ENCODE measurements at regions not wholly inside any gene's neighbourhood (a gene's known extent, or its start where the extent isn't known, plus 50 kb on each side); places are given as distances from the start of the nearest gene placed in this dataset.
"Not testable (repeated sequence)": the region's sequence is repeated elsewhere in the genome, so short reads cannot be mapped to it uniquely, and the experiment has no call there.

DNA sequence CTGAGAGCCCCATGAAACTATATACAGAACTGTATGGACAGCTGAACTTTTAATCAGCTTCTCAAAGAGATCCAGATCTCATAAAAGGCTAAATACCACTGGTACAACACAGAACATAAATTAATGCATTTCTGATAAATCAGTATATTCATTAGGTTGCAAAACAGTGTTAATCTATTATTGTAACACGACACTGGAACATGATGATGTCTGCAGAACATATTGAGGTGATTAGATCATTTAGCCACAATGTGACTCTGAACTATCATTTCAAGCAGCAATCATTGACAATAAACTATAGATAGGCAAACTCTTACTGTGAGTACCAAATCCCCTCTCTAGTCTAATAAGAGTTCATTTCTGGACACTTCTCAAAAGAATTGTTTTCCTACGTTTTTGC, 50.3 kb downstream of the GASK1B start:
- DNase-seq (ENCODE audit: low spot score), result no peak
- Histone ChIP-seq H3K9me3 (ENCODE audit: control insufficient read depth in 4 of 4, low read length in 3 of 4) (no peaks in the 10 kb centered on the region), H3K4me1 (ENCODE audit: control insufficient read depth in 4 of 4, insufficient read depth in 4 of 4, low read length in 3 of 4) (no peaks in the 10 kb centered on the region), H3K27me3 (ENCODE audit: control insufficient read depth in 4 of 4, insufficient read depth in 4 of 4, low read length in 3 of 4) (no peaks in the 10 kb centered on the region), H3K9ac (ENCODE audit: low read depth in 1 of 2, low read length in 2 of 2) (no peak overlapping the region), H3K36me3 (ENCODE audit: control insufficient read depth in 4 of 4, insufficient read depth in 3 of 4, low read depth in 1 of 4, low read length in 3 of 4) (no peaks in the 10 kb centered on the region), H3K27ac (ENCODE audit: low read depth in 1 of 2, low read length in 2 of 2) (no peak overlapping the region), H3K4me3 (ENCODE audit: low read depth in 1 of 3, low read length in 3 of 3) (no peak overlapping the region)
- WGBS, result 64% methylated on average over 2 of the region's 2 CpGs
- TF ChIP-seq JUND (IDR thresholded peaks at IDR 0.05) (no peak), YY1 (IDR thresholded peaks at IDR 0.05) (no peak), TAF1 (conservative IDR thresholded peaks at IDR 0.05) (no peak), GABPA (IDR thresholded peaks at IDR 0.05 in 1 of 2, conservative IDR thresholded peaks at IDR 0.05 in 1 of 2) (no peak)

DNA sequence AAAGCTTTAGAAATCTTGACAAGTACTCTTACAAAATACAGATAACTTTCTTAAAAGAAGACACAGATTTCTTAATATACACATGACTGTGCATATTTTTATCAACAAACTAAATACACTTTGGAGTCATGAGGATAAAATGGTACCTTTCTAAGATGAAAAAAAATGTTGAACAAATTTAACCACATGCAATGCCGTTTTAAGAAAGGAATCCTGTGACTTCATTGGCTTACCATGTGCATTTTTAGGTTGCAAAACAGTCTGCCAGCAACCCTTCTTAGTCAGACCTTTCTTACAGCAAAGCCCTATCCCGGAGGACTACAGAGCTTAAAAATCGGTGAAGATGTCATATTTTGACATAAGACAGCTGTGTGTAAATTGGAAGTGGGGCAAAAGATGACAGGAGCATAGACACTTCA, 51.7 kb downstream of the GASK1B start:
- WGBS, result 60% methylated on average over 3 of the region's 3 CpGs
- Histone ChIP-seq H3K9me3 (ENCODE audit: control insufficient read depth in 4 of 4, low read length in 3 of 4) (no peaks in the 10 kb centered on the region), H3K9ac (ENCODE audit: low read depth in 1 of 2, low read length in 2 of 2) (no peak overlapping the region), H3K27ac (ENCODE audit: low read depth in 1 of 2, low read length in 2 of 2) (no peak overlapping the region), H3K4me3 (ENCODE audit: low read depth in 1 of 3, low read length in 3 of 3) (no peak overlapping the region), H3K4me1 (ENCODE audit: control insufficient read depth in 4 of 4, insufficient read depth in 4 of 4, low read length in 3 of 4) (no peaks in the 10 kb centered on the region), H3K36me3 (ENCODE audit: control insufficient read depth in 4 of 4, insufficient read depth in 3 of 4, low read depth in 1 of 4, low read length in 3 of 4) (no peaks in the 10 kb centered on the region), H3K27me3 (ENCODE audit: control insufficient read depth in 4 of 4, insufficient read depth in 4 of 4, low read length in 3 of 4) (no peaks in the 10 kb centered on the region)
- peak in 1 of 2 donors; percentile 29 for TF ChIP-seq JUND (IDR thresholded peaks at IDR 0.05)
- no peak for TF ChIP-seq FOXA2 (IDR thresholded peaks at IDR 0.05)
- no peak for DNase-seq (ENCODE audit: low spot score)

DNA sequence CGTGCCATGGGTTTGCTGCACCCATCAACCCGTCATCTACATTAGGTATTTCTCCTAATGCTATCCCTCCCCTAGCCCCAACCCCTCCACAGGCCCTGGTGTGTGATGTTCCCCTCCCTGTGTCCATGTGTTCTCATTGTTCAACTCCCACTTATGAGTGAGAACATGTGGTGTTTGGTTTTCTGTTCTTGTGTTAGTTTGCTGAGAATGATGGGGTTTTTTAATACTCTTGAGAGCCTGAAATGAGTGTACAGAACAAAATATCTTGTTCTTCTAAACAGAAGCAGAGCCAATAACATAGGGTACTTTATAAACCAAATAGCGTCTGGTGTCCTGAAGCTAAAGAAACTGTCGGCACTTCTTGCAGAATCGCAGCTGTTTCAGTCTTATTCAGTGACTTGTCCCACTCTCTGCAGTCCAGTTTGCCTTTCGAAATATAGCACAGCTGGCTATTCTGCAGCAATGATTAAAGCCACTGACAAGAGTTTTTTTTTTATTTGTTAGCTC, 52.1 kb downstream of the GASK1B start:
- WGBS, result 70% methylated on average over 6 of the region's 6 CpGs
- not testable (repeated sequence) for H3K27me3 ChIP-seq (ENCODE audit: control insufficient read depth in 4 of 4, insufficient read depth in 4 of 4, low read length in 3 of 4); H3K9ac ChIP-seq (ENCODE audit: low read depth in 1 of 2, low read length in 2 of 2); DNase-seq (ENCODE audit: low spot score); H3K36me3 ChIP-seq (ENCODE audit: control insufficient read depth in 4 of 4, insufficient read depth in 3 of 4, low read depth in 1 of 4, low read length in 3 of 4); H3K4me3 ChIP-seq (ENCODE audit: low read depth in 1 of 3, low read length in 3 of 3); H3K9me3 ChIP-seq (ENCODE audit: control insufficient read depth in 4 of 4, low read length in 3 of 4); H3K27ac ChIP-seq (ENCODE audit: low read depth in 1 of 2, low read length in 2 of 2); H3K4me1 ChIP-seq (ENCODE audit: control insufficient read depth in 4 of 4, insufficient read depth in 4 of 4, low read length in 3 of 4)

GRCh38 chr4:158112611-158113010, 60.2 kb downstream of the GASK1B start:
- no peak for DNase-seq (ENCODE audit: low spot score)
- Histone ChIP-seq H3K27ac (ENCODE audit: low read depth in 1 of 2, low read length in 2 of 2) (no peak overlapping the region), H3K27me3 (ENCODE audit: control insufficient read depth in 4 of 4, insufficient read depth in 4 of 4, low read length in 3 of 4) (peaks cover 0 to 2% (median 0%) of the 10 kb centered on the region in 4 donors), H3K9ac (ENCODE audit: low read depth in 1 of 2, low read length in 2 of 2) (no peak overlapping the region), H3K36me3 (ENCODE audit: control insufficient read depth in 4 of 4, insufficient read depth in 3 of 4, low read depth in 1 of 4, low read length in 3 of 4) (no peaks in the 10 kb centered on the region), H3K9me3 (ENCODE audit: control insufficient read depth in 4 of 4, low read length in 3 of 4) (no peaks in the 10 kb centered on the region), H3K4me3 (ENCODE audit: low read depth in 1 of 3, low read length in 3 of 3) (no peak overlapping the region), H3K4me1 (ENCODE audit: control insufficient read depth in 4 of 4, insufficient read depth in 4 of 4, low read length in 3 of 4) (no peaks in the 10 kb centered on the region)
- TF ChIP-seq ZBTB33 (IDR thresholded peaks at IDR 0.05) (no peak), YY1 (IDR thresholded peaks at IDR 0.05) (peak; percentile 14)

- WGBS, result 48% methylated on average over 2 of the region's 2 CpGs
- Histone ChIP-seq H3K9me3 (ENCODE audit: control insufficient read depth in 4 of 4, low read length in 3 of 4) (no peaks in the 10 kb centered on the region), H3K4me1 (ENCODE audit: control insufficient read depth in 4 of 4, insufficient read depth in 4 of 4, low read length in 3 of 4) (no peaks in the 10 kb centered on the region), H3K4me3 (ENCODE audit: low read depth in 1 of 3, low read length in 3 of 3) (no peak overlapping the region), H3K36me3 (ENCODE audit: control insufficient read depth in 4 of 4, insufficient read depth in 3 of 4, low read depth in 1 of 4, low read length in 3 of 4) (no peaks in the 10 kb centered on the region), H3K9ac (ENCODE audit: low read depth in 1 of 2, low read length in 2 of 2) (no peak overlapping the region), H3K27me3 (ENCODE audit: control insufficient read depth in 4 of 4, insufficient read depth in 4 of 4, low read length in 3 of 4) (peaks cover 0 to 2% (median 0%) of the 10 kb centered on the region in 4 donors), H3K27ac (ENCODE audit: low read depth in 1 of 2, low read length in 2 of 2) (no peak overlapping the region)
- no peak for DNase-seq (ENCODE audit: low spot score)
- TF ChIP-seq JUND (IDR thresholded peaks at IDR 0.05), result no peak
- TF ChIP-seq EGR1 (IDR thresholded peaks at IDR 0.05; ENCODE audit: low read depth in 2 of 2), result no peak
- TF ChIP-seq ZBTB33 (IDR thresholded peaks at IDR 0.05), result no peak
- TF ChIP-seq RXRA (IDR thresholded peaks at IDR 0.05), result no peak
- no peak for TF ChIP-seq FOXA2 (IDR thresholded peaks at IDR 0.05)
- TF ChIP-seq GABPA (IDR thresholded peaks at IDR 0.05 in 1 of 2, conservative IDR thresholded peaks at IDR 0.05 in 1 of 2), result no peak
- no peak for TF ChIP-seq RAD21 (IDR thresholded peaks at IDR 0.05)
- no peak for TF ChIP-seq MAX (IDR thresholded peaks at IDR 0.05)
- TF ChIP-seq HNF4G (IDR thresholded peaks at IDR 0.05), result no peak
- no peak for TF ChIP-seq CTCF (IDR thresholded peaks at IDR 0.05; ENCODE audit: low read depth, low read length, missing input control)
- no peak for TF ChIP-seq YY1 (IDR thresholded peaks at IDR 0.05)
Observed at GRCh38 chr4:158111241-158111640, 61.6 kb downstream of the GASK1B start.
